Skin epidermis (tissue), 12 donors: ENCODE measurements at regions not wholly inside any gene's neighbourhood (a gene's known extent, or its start where the extent isn't known, plus 50 kb on each side); places are given as distances from the start of the nearest gene placed in this dataset.
"Not testable (repeated sequence)": the region's sequence is repeated elsewhere in the genome, so short reads cannot be mapped to it uniquely, and the experiment has no call there.

Experiments
- H3K27ac ChIP-seq, 21 experiments: fragments of 200-600 bp; sonication (generic) in 11 of 21; one replicate each; pipeline ENCODE4 v1.5.0; 2020; ENCODE audit warnings: mild to moderate bottlenecking in 3 of 21, inconsistent platforms in 2 of 21, moderate library complexity in 2 of 21
- H3K4me3 ChIP-seq, 7 experiments: fragments of 200-600 bp; sonication (generic) in 2 of 7; one replicate each; pipeline ENCODE4 v1.5.0; 2020; ENCODE audit warnings: inconsistent platforms in 2 of 7, mild to moderate bottlenecking in 2 of 7, moderate library complexity in 1 of 7

GRCh38 chr2:239594772-239595608 is 194.2 kb upstream of the HDAC4 start:
- no peak overlapping the region for H3K27ac ChIP-seq
- no peak overlapping the region for H3K4me3 ChIP-seq

- H3K4me3 ChIP-seq, result no peak overlapping the region
These were observed 193.4 kb upstream of the HDAC4 start for GRCh38 chr2:239594019-239594771.

GRCh38 chr2:239593455-239593854 is 192.6 kb upstream of the HDAC4 start:
- Histone ChIP-seq H3K4me3 (no peak overlapping the region), H3K27ac (no peak overlapping the region)

More at GRCh38 chr2:239594019-239594771, 193.4 kb upstream of the HDAC4 start:
- H3K27ac ChIP-seq, result no peak overlapping the region

- not testable (repeated sequence) for H3K27ac ChIP-seq, H3K4me3 ChIP-seq
These were observed 191.9 kb upstream of the HDAC4 start for GRCh38 chr2:239592629-239593290.

- Histone ChIP-seq H3K4me3 (no peak overlapping the region), H3K27ac (no peak overlapping the region)
These were observed 190.4 kb upstream of the HDAC4 start for GRCh38 chr2:239590995-239591915.

- Histone ChIP-seq H3K27ac (no peak overlapping the region), H3K4me3 (no peak overlapping the region)
These were observed 189.5 kb upstream of the HDAC4 start for GRCh38 chr2:239590276-239590675.

- no peak overlapping the region for H3K27ac ChIP-seq
These were observed 189.0 kb upstream of the HDAC4 start for GRCh38 chr2:239589833-239590232.

GRCh38 chr2:239589270-239589825 is 188.5 kb upstream of the HDAC4 start:
- H3K4me3 ChIP-seq, result no peak overlapping the region
- no peak overlapping the region for H3K27ac ChIP-seq

More at GRCh38 chr2:239589833-239590232, 189.0 kb upstream of the HDAC4 start:
- H3K4me3 ChIP-seq, result no peak overlapping the region

GRCh38 chr2:239588451-239589269 is 187.8 kb upstream of the HDAC4 start:
- H3K27ac ChIP-seq, result no peak overlapping the region

GRCh38 chr2:239587841-239588240 is 187.0 kb upstream of the HDAC4 start:
- Histone ChIP-seq H3K27ac (no peak overlapping the region), H3K4me3 (no peak overlapping the region)

More at GRCh38 chr2:239588451-239589269, 187.8 kb upstream of the HDAC4 start:
- no peak overlapping the region for H3K4me3 ChIP-seq

GRCh38 chr2:239587311-239587731 is 186.5 kb upstream of the HDAC4 start:
- Histone ChIP-seq H3K27ac (no peak overlapping the region), H3K4me3 (no peak overlapping the region)

- Histone ChIP-seq H3K27ac (no peak overlapping the region), H3K4me3 (no peak overlapping the region)
These were observed 186.0 kb upstream of the HDAC4 start for GRCh38 chr2:239586651-239587310.

GRCh38 chr2:239585422-239585821 is 184.6 kb upstream of the HDAC4 start:
- Histone ChIP-seq H3K27ac (no peak overlapping the region), H3K4me3 (no peak overlapping the region)

GRCh38 chr2:239584986-239585385 is 184.2 kb upstream of the HDAC4 start:
- Histone ChIP-seq H3K27ac (no peak overlapping the region), H3K4me3 (no peak overlapping the region)

- H3K4me3 ChIP-seq, result no peak overlapping the region
- H3K27ac ChIP-seq, result no peak overlapping the region
These were observed 183.3 kb upstream of the HDAC4 start for GRCh38 chr2:239583879-239584859.

- H3K27ac ChIP-seq, result no peak overlapping the region
- no peak overlapping the region for H3K4me3 ChIP-seq
These were observed 182.5 kb upstream of the HDAC4 start for GRCh38 chr2:239583171-239583878.
